ENCODE measurements at regions not wholly inside any gene's neighbourhood (a gene's known extent, or its start where the extent isn't known, plus 50 kb on each side); places are given as distances from the start of the nearest gene placed in this dataset.

- Histone ChIP-seq H3K9me3 (ENCODE audit: control insufficient read depth, low read length) (no peaks in the 10 kb centered on the region), H3K4me3 (ENCODE audit: low read length in 2 of 2) (no peak overlapping the region), H3K4me1 (ENCODE audit: control insufficient read depth in 1 of 2, insufficient read depth in 2 of 2, low read length in 2 of 2) (no peaks in the 10 kb centered on the region), H3K36me3 (ENCODE audit: control insufficient read depth in 1 of 2, insufficient read depth in 2 of 2, low read length in 1 of 2) (no peaks in the 10 kb centered on the region), H3K27me3 (ENCODE audit: control insufficient read depth in 1 of 2, insufficient read depth in 2 of 2, low read length in 1 of 2) (no peaks in the 10 kb centered on the region), H3K27ac (ENCODE audit: low read depth in 1 of 2, low read length in 2 of 2) (no peak overlapping the region)
- 76 to 79% methylated on average over 3 of the region's 3 CpGs for WGBS, 2 donors
- DNase-seq = no peak
- intact Hi-C loops (cut with DNase I) = no loop called here
- no peak for ATAC-seq (ENCODE audit: low FRiP score)
Observed at GRCh38 chr12:88934163-88934747, 354.0 kb upstream of the KITLG start.

GRCh38 chr12:88932457-88932856 lies 352.2 kb upstream of the KITLG start:
- H3K27me3 ChIP-seq (ENCODE audit: control insufficient read depth in 1 of 2, insufficient read depth in 2 of 2, low read length in 1 of 2) = no peaks in the 10 kb centered on the region
- H3K27ac ChIP-seq (ENCODE audit: low read depth in 1 of 2, low read length in 2 of 2) = no peak overlapping the region
- intact Hi-C loops (cut with DNase I) = no loop called here
- WGBS, 2 donors = 78 to 86% methylated on average over 2 of the region's 2 CpGs
- no peaks in the 10 kb centered on the region for H3K4me1 ChIP-seq (ENCODE audit: control insufficient read depth in 1 of 2, insufficient read depth in 2 of 2, low read length in 2 of 2)
- DNase-seq (no peak), ATAC-seq (ENCODE audit: low FRiP score) (no peak)
- H3K36me3 ChIP-seq (ENCODE audit: control insufficient read depth in 1 of 2, insufficient read depth in 2 of 2, low read length in 1 of 2) = no peaks in the 10 kb centered on the region
- H3K4me3 ChIP-seq (ENCODE audit: low read length in 2 of 2) = no peak overlapping the region
- H3K9me3 ChIP-seq (ENCODE audit: control insufficient read depth, low read length) = no peaks in the 10 kb centered on the region

- Histone ChIP-seq H3K4me3 (ENCODE audit: low read length in 2 of 2) (no peak overlapping the region), H3K9me3 (ENCODE audit: control insufficient read depth, low read length) (no peaks in the 10 kb centered on the region), H3K36me3 (ENCODE audit: control insufficient read depth in 1 of 2, insufficient read depth in 2 of 2, low read length in 1 of 2) (no peaks in the 10 kb centered on the region), H3K4me1 (ENCODE audit: control insufficient read depth in 1 of 2, insufficient read depth in 2 of 2, low read length in 2 of 2) (no peaks in the 10 kb centered on the region), H3K27me3 (ENCODE audit: control insufficient read depth in 1 of 2, insufficient read depth in 2 of 2, low read length in 1 of 2) (no peaks in the 10 kb centered on the region), H3K27ac (ENCODE audit: low read depth in 1 of 2, low read length in 2 of 2) (no peak overlapping the region)
- 70 to 76% methylated on average over 3 of the region's 3 CpGs for WGBS, 2 donors
- ATAC-seq (ENCODE audit: low FRiP score) (no peak), DNase-seq (no peak)
- intact Hi-C loops (cut with DNase I) = no loop called here
Observed at GRCh38 chr12:88931598-88931997, 351.3 kb upstream of the KITLG start.

GRCh38 chr12:88925454-88925853 lies 345.2 kb upstream of the KITLG start:
- DNase-seq (no peak), ATAC-seq (ENCODE audit: low FRiP score) (no peak)
- intact Hi-C loops (cut with DNase I) = no loop called here
- no peak overlapping the region for H3K4me3 ChIP-seq (ENCODE audit: low read length in 2 of 2)
- peaks cover 0 to 3% of the 10 kb centered on the region in 2 donors for H3K4me1 ChIP-seq (ENCODE audit: control insufficient read depth in 1 of 2, insufficient read depth in 2 of 2, low read length in 2 of 2)
- no peaks in the 10 kb centered on the region for H3K9me3 ChIP-seq (ENCODE audit: control insufficient read depth, low read length)
- no peaks in the 10 kb centered on the region for H3K27me3 ChIP-seq (ENCODE audit: control insufficient read depth in 1 of 2, insufficient read depth in 2 of 2, low read length in 1 of 2)
- no peak overlapping the region for H3K27ac ChIP-seq (ENCODE audit: low read depth in 1 of 2, low read length in 2 of 2)
- no peaks in the 10 kb centered on the region for H3K36me3 ChIP-seq (ENCODE audit: control insufficient read depth in 1 of 2, insufficient read depth in 2 of 2, low read length in 1 of 2)

- WGBS, 2 donors = 76 to 81% methylated on average over 4 of the region's 4 CpGs
- intact Hi-C loops (cut with DNase I) = no loop called here
- Histone ChIP-seq H3K36me3 (ENCODE audit: control insufficient read depth in 1 of 2, insufficient read depth in 2 of 2, low read length in 1 of 2) (no peaks in the 10 kb centered on the region), H3K27me3 (ENCODE audit: control insufficient read depth in 1 of 2, insufficient read depth in 2 of 2, low read length in 1 of 2) (no peaks in the 10 kb centered on the region), H3K27ac (ENCODE audit: low read depth in 1 of 2, low read length in 2 of 2) (no peak overlapping the region), H3K4me1 (ENCODE audit: control insufficient read depth in 1 of 2, insufficient read depth in 2 of 2, low read length in 2 of 2) (peaks cover 0 to 3% of the 10 kb centered on the region in 2 donors), H3K4me3 (ENCODE audit: low read length in 2 of 2) (no peak overlapping the region), H3K9me3 (ENCODE audit: control insufficient read depth, low read length) (no peaks in the 10 kb centered on the region)
- no peak for ATAC-seq (ENCODE audit: low FRiP score)
- no peak for DNase-seq
Observed at GRCh38 chr12:88924162-88924561, 343.9 kb upstream of the KITLG start.

- Histone ChIP-seq H3K4me3 (ENCODE audit: low read length in 2 of 2) (no peak overlapping the region), H3K27ac (ENCODE audit: low read depth in 1 of 2, low read length in 2 of 2) (no peak overlapping the region), H3K4me1 (ENCODE audit: control insufficient read depth in 1 of 2, insufficient read depth in 2 of 2, low read length in 2 of 2) (peaks cover 0 to 3% of the 10 kb centered on the region in 2 donors), H3K36me3 (ENCODE audit: control insufficient read depth in 1 of 2, insufficient read depth in 2 of 2, low read length in 1 of 2) (no peaks in the 10 kb centered on the region), H3K9me3 (ENCODE audit: control insufficient read depth, low read length) (no peaks in the 10 kb centered on the region), H3K27me3 (ENCODE audit: control insufficient read depth in 1 of 2, insufficient read depth in 2 of 2, low read length in 1 of 2) (no peaks in the 10 kb centered on the region)
- intact Hi-C loops (cut with DNase I) = no loop called here
- WGBS, 2 donors = 54 to 59% methylated on average over 3 of the region's 3 CpGs
- no peak for ATAC-seq (ENCODE audit: low FRiP score)
- DNase-seq = no peak
Observed at GRCh38 chr12:88923631-88924030, 343.4 kb upstream of the KITLG start.

- no peak overlapping the region for H3K4me3 ChIP-seq (ENCODE audit: low read length in 2 of 2)
- no peaks in the 10 kb centered on the region for H3K9me3 ChIP-seq (ENCODE audit: control insufficient read depth, low read length)
- DNase-seq = no peak
- peaks cover 0 to 3% of the 10 kb centered on the region in 2 donors for H3K4me1 ChIP-seq (ENCODE audit: control insufficient read depth in 1 of 2, insufficient read depth in 2 of 2, low read length in 2 of 2)
- no peaks in the 10 kb centered on the region for H3K36me3 ChIP-seq (ENCODE audit: control insufficient read depth in 1 of 2, insufficient read depth in 2 of 2, low read length in 1 of 2)
- 25 to 32% methylated on average over 1 of the region's 1 CpG for WGBS, 2 donors
- ATAC-seq (ENCODE audit: low FRiP score) = no peak
- no peak overlapping the region for H3K27ac ChIP-seq (ENCODE audit: low read depth in 1 of 2, low read length in 2 of 2)
- H3K27me3 ChIP-seq (ENCODE audit: control insufficient read depth in 1 of 2, insufficient read depth in 2 of 2, low read length in 1 of 2) = no peaks in the 10 kb centered on the region
- intact Hi-C loops (cut with DNase I) = no loop called here
Observed at GRCh38 chr12:88922816-88923215, 342.5 kb upstream of the KITLG start.

GRCh38 chr12:88921890-88922532 lies 341.7 kb upstream of the KITLG start:
- ATAC-seq (ENCODE audit: low FRiP score) (no peak), DNase-seq (no peak)
- H3K27ac ChIP-seq (ENCODE audit: low read depth in 1 of 2, low read length in 2 of 2) = no peak overlapping the region
- H3K4me3 ChIP-seq (ENCODE audit: low read length in 2 of 2) = no peak overlapping the region
- H3K4me1 ChIP-seq (ENCODE audit: control insufficient read depth in 1 of 2, insufficient read depth in 2 of 2, low read length in 2 of 2) = peaks cover 0 to 3% of the 10 kb centered on the region in 2 donors
- H3K9me3 ChIP-seq (ENCODE audit: control insufficient read depth, low read length) = no peaks in the 10 kb centered on the region
- intact Hi-C loops (cut with DNase I) = no loop called here
- no peaks in the 10 kb centered on the region for H3K27me3 ChIP-seq (ENCODE audit: control insufficient read depth in 1 of 2, insufficient read depth in 2 of 2, low read length in 1 of 2)
- no peaks in the 10 kb centered on the region for H3K36me3 ChIP-seq (ENCODE audit: control insufficient read depth in 1 of 2, insufficient read depth in 2 of 2, low read length in 1 of 2)
- WGBS, 2 donors = 55 to 61% methylated on average over 3 of the region's 3 CpGs

- H3K9me3 ChIP-seq (ENCODE audit: control insufficient read depth, low read length) = no peaks in the 10 kb centered on the region
Observed at GRCh38 chr12:88921434-88921833, 341.2 kb upstream of the KITLG start.

More at GRCh38 chr12:88921434-88921833, 341.2 kb upstream of the KITLG start:
- H3K4me1 ChIP-seq (ENCODE audit: control insufficient read depth in 1 of 2, insufficient read depth in 2 of 2, low read length in 2 of 2) = peaks cover 0 to 3% of the 10 kb centered on the region in 2 donors
- no peaks in the 10 kb centered on the region for H3K27me3 ChIP-seq (ENCODE audit: control insufficient read depth in 1 of 2, insufficient read depth in 2 of 2, low read length in 1 of 2)
- 63 to 65% methylated on average over 1 of the region's 1 CpG for WGBS, 2 donors
- no peak overlapping the region for H3K4me3 ChIP-seq (ENCODE audit: low read length in 2 of 2)
- no peak for ATAC-seq (ENCODE audit: low FRiP score)
- H3K27ac ChIP-seq (ENCODE audit: low read depth in 1 of 2, low read length in 2 of 2) = no peak overlapping the region
- H3K36me3 ChIP-seq (ENCODE audit: control insufficient read depth in 1 of 2, insufficient read depth in 2 of 2, low read length in 1 of 2) = no peaks in the 10 kb centered on the region
- DNase-seq = no peak
- intact Hi-C loops (cut with DNase I) = no loop called here

Measured in aorta (tissue), 5 donors.